ENCODE measurements at regions not wholly inside any gene's neighbourhood (a gene's known extent, or its start where the extent isn't known, plus 50 kb on each side); places are given as distances from the start of the nearest gene placed in this dataset.
"Not testable (repeated sequence)": the region's sequence is repeated elsewhere in the genome, so short reads cannot be mapped to it uniquely, and the experiment has no call there.

GRCh38 chr4:135408109-135408508 is 1206.5 kb upstream of the PABPC4L start:
- in situ Hi-C loops (cut with HindIII; ENCODE audit: low pct_ligation_motif_present, low sequenced_read_pairs): no loop called here

DNA sequence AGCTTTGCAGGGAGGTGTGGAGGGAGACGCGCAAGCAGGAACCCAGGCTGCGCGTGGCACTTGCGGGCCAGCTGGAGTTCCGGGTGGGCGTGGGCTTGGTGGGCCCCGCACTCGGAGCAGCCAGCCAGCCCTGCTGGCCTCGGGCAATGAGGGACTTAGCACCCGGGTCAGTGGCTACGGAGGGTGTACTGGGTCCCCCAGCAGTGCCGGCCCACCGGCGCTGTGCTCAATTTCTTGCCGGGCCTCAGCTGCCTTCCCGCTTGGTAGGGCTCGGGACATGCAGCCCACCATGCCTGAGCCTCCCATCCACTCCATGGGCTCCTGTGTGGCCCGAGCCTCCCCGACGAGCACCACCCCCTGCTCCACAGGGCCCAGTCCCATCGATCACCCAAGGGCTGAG is 1205.0 kb upstream of the PABPC4L start:
- H3K27me3 ChIP-seq (replicated peaks); DNase-seq; H3K27ac ChIP-seq; in situ Hi-C loops (cut with HindIII; ENCODE audit: low pct_ligation_motif_present, low sequenced_read_pairs); H3K36me3 ChIP-seq (replicated peaks); H3K4me3 ChIP-seq (ENCODE audit: low read depth, low read length): not testable (repeated sequence)

More at GRCh38 chr4:135408109-135408508, 1206.5 kb upstream of the PABPC4L start:
- H3K36me3 ChIP-seq (replicated peaks): no peaks in the 10 kb centered on the region
- DNase-seq: no peak
- H3K27ac ChIP-seq: no peak overlapping the region
- H3K4me3 ChIP-seq (ENCODE audit: low read depth, low read length): no peak overlapping the region
- no peaks in the 10 kb centered on the region for H3K27me3 ChIP-seq (replicated peaks)
- no peak for TF ChIP-seq CTCF (IDR thresholded peaks at IDR 0.05; ENCODE audit: low read depth, low read length, missing control alignments)

- in situ Hi-C loops (cut with HindIII; ENCODE audit: low pct_ligation_motif_present, low sequenced_read_pairs): no loop called here
- TF ChIP-seq CTCF (IDR thresholded peaks at IDR 0.05; ENCODE audit: low read depth, low read length, missing control alignments): no peak
- H3K4me3 ChIP-seq (ENCODE audit: low read depth, low read length): no peak overlapping the region
- DNase-seq: no peak
- H3K27ac ChIP-seq: no peak overlapping the region
- no peaks in the 10 kb centered on the region for H3K27me3 ChIP-seq (replicated peaks)
- H3K36me3 ChIP-seq (replicated peaks): no peaks in the 10 kb centered on the region
These were observed 1184.4 kb upstream of the PABPC4L start for GRCh38 chr4:135385830-135386581.

GRCh38 chr4:135383356-135384288 is 1182.0 kb upstream of the PABPC4L start:
- Histone ChIP-seq H3K36me3 (replicated peaks) (no peaks in the 10 kb centered on the region), H3K27ac (no peak overlapping the region), H3K4me3 (ENCODE audit: low read depth, low read length) (no peak overlapping the region), H3K27me3 (replicated peaks) (no peaks in the 10 kb centered on the region)
- no peak for DNase-seq
- in situ Hi-C loops (cut with HindIII; ENCODE audit: low pct_ligation_motif_present, low sequenced_read_pairs): no loop called here
- TF ChIP-seq CTCF (IDR thresholded peaks at IDR 0.05; ENCODE audit: low read depth, low read length, missing control alignments): no peak

GRCh38 chr4:135382280-135382959 is 1180.8 kb upstream of the PABPC4L start:
- no peaks in the 10 kb centered on the region for H3K36me3 ChIP-seq (replicated peaks)
- no peak overlapping the region for H3K4me3 ChIP-seq (ENCODE audit: low read depth, low read length)
- no peak for TF ChIP-seq CTCF (IDR thresholded peaks at IDR 0.05; ENCODE audit: low read depth, low read length, missing control alignments)
- H3K27ac ChIP-seq: no peak overlapping the region
- in situ Hi-C loops (cut with HindIII; ENCODE audit: low pct_ligation_motif_present, low sequenced_read_pairs): no loop called here
- peak; percentile 59 for DNase-seq
- no peaks in the 10 kb centered on the region for H3K27me3 ChIP-seq (replicated peaks)

GRCh38 chr4:135372131-135372530 is 1170.5 kb upstream of the PABPC4L start:
- no peaks in the 10 kb centered on the region for H3K27me3 ChIP-seq (replicated peaks)
- no peak for TF ChIP-seq CTCF (IDR thresholded peaks at IDR 0.05; ENCODE audit: low read depth, low read length, missing control alignments)
- in situ Hi-C loops (cut with HindIII; ENCODE audit: low pct_ligation_motif_present, low sequenced_read_pairs): no loop called here
- no peak overlapping the region for H3K27ac ChIP-seq
- no peaks in the 10 kb centered on the region for H3K36me3 ChIP-seq (replicated peaks)
- H3K4me3 ChIP-seq (ENCODE audit: low read depth, low read length): no peak overlapping the region
- DNase-seq: no peak
